Nephron (organoid): ENCODE measurements at regions not wholly inside any gene's neighbourhood (a gene's known extent, or its start where the extent isn't known, plus 50 kb on each side); places are given as distances from the start of the nearest gene placed in this dataset.

Experiments
- H3K27ac Mint-ChIP-seq, 3 experiments: 2 replicates each; pipeline ENCODE4 v1.8.0; 2020; ENCODE audit warnings: mixed read lengths in 3 of 3, mild to moderate bottlenecking in 2 of 3, moderate library complexity in 1 of 3
- H3K27me3 Mint-ChIP-seq: 2 replicates; pipeline ENCODE4 v1.8.0; 2021; ENCODE audit warnings: low read depth, mild to moderate bottlenecking, moderate library complexity, mixed read lengths
- H3K36me3 Mint-ChIP-seq: 2 replicates; pipeline ENCODE4 v1.8.0; 2020; ENCODE audit warnings: low read depth, mixed read lengths
- H3K4me1 Mint-ChIP-seq: 2 replicates; pipeline ENCODE4 v1.8.0; 2020; ENCODE audit warnings: mixed read lengths
- H3K4me3 Mint-ChIP-seq, 3 experiments: 2 replicates each; pipeline ENCODE4 v1.8.0; 2020; ENCODE audit warnings: mild to moderate bottlenecking in 3 of 3, mixed read lengths in 3 of 3, moderate library complexity in 2 of 3
- H3K9me3 Mint-ChIP-seq: 2 replicates; pipeline ENCODE4 v1.8.0; 2020; ENCODE audit warnings: mixed read lengths
- TF ChIP-seq, protein P1 (sequence below), 3 experiments: fragments of 200-600 bp; sonication (generic); IDR thresholded peaks; one replicate each; pipeline ENCODE4 v1.5.0; 2021; ENCODE audit warnings: antibody characterized with exemption in 3 of 3; ENCODE audit not compliant: unreplicated experiment in 3 of 3

DNA sequence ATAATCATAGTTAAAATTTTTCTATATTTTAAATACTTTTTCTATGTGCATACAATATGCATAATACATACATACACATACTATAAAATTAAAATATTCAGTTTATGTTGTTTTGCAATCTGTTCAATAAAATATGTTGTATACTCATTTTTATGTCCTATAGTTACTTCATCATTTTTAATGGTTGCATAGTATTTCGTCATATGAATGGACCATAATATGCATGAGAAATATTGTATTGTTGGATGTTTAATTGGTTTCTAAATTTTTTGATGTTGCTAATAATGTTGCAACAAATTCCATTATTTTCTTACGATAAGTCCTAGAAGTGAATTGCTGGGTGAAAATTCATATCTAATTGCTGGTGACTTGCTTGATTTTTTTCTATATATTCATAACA is 211.5 kb upstream of the GCFC2 start:
- Mint-ChIP-seq H3K27ac (no peak overlapping the region), H3K4me1 (peaks cover 8% of the 10 kb centered on the region), H3K4me3 (no peak overlapping the region), H3K9me3 (no peaks in the 10 kb centered on the region), H3K36me3 (no peaks in the 10 kb centered on the region), H3K27me3 (no peaks in the 10 kb centered on the region)
- TF ChIP-seq, protein P1, sequence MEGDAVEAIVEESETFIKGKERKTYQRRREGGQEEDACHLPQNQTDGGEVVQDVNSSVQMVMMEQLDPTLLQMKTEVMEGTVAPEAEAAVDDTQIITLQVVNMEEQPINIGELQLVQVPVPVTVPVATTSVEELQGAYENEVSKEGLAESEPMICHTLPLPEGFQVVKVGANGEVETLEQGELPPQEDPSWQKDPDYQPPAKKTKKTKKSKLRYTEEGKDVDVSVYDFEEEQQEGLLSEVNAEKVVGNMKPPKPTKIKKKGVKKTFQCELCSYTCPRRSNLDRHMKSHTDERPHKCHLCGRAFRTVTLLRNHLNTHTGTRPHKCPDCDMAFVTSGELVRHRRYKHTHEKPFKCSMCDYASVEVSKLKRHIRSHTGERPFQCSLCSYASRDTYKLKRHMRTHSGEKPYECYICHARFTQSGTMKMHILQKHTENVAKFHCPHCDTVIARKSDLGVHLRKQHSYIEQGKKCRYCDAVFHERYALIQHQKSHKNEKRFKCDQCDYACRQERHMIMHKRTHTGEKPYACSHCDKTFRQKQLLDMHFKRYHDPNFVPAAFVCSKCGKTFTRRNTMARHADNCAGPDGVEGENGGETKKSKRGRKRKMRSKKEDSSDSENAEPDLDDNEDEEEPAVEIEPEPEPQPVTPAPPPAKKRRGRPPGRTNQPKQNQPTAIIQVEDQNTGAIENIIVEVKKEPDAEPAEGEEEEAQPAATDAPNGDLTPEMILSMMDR (IDR thresholded peaks at IDR 0.05; ENCODE audit: unreplicated experiment in 3 of 3) = no peak

DNA sequence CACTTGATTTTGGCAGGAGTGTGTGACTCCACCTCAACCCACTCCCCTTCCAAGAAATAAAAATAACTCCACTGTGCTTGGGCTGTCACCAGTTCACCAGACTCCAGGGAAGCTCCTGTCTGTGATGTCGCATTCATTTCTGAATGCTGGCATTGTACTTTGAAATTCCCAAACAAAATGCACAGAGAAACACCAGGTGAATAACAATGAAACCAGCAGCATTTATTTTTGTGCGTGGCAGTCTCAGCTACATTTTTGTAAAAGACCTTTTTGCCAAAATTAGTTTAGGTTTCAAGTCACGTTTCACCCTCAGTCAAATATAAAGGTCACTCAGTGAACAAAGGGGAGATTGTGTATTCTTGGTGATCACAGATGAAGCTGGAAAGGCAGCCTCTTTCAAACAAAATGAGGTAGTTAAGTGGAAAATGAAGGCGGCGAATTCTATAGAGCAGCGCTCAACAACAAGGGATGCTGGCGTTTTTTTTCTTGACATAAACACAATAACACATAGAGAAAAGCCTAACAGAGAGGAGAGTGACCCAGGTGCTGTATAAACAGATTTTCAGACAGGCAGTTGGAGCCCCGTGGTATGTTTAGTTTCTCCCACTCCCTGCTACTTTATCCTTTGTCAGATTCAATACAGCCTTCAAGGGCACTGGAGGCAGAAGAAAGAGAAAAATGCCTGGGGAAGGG is 210.3 kb upstream of the GCFC2 start:
- TF ChIP-seq, protein P1 (IDR thresholded peaks at IDR 0.05; ENCODE audit: unreplicated experiment in 3 of 3) = no peak
- Mint-ChIP-seq H3K4me1 (peaks cover 8% of the 10 kb centered on the region), H3K9me3 (no peaks in the 10 kb centered on the region), H3K4me3 (no peak overlapping the region), H3K27ac (peak overlapping the region in 2 of 3 experiments; percentile 11 to 12), H3K27me3 (no peaks in the 10 kb centered on the region), H3K36me3 (no peaks in the 10 kb centered on the region)

- Mint-ChIP-seq H3K27ac (no peak overlapping the region), H3K36me3 (no peaks in the 10 kb centered on the region), H3K9me3 (peaks cover 4% of the 10 kb centered on the region), H3K4me1 (peaks cover 3% of the 10 kb centered on the region), H3K4me3 (no peak overlapping the region), H3K27me3 (no peaks in the 10 kb centered on the region)
- TF ChIP-seq, protein P1 (IDR thresholded peaks at IDR 0.05; ENCODE audit: unreplicated experiment in 3 of 3) = no peak
These were observed 205.3 kb upstream of the GCFC2 start for GRCh38 chr2:75915851-75916634.

- H3K4me3 Mint-ChIP-seq = no peak overlapping the region
- no peaks in the 10 kb centered on the region for H3K36me3 Mint-ChIP-seq
- no peaks in the 10 kb centered on the region for H3K4me1 Mint-ChIP-seq
- no peaks in the 10 kb centered on the region for H3K9me3 Mint-ChIP-seq
- TF ChIP-seq, protein P1 (IDR thresholded peaks at IDR 0.05; ENCODE audit: unreplicated experiment in 3 of 3) = peak; percentile 42 to 61 (median 50)
- no peak overlapping the region for H3K27ac Mint-ChIP-seq
- no peaks in the 10 kb centered on the region for H3K27me3 Mint-ChIP-seq
These were observed 186.2 kb upstream of the GCFC2 start for GRCh38 chr2:75896779-75897366.

- no peaks in the 10 kb centered on the region for H3K4me1 Mint-ChIP-seq
- no peaks in the 10 kb centered on the region for H3K36me3 Mint-ChIP-seq
- no peak overlapping the region for H3K4me3 Mint-ChIP-seq
- no peak overlapping the region for H3K27ac Mint-ChIP-seq
- no peaks in the 10 kb centered on the region for H3K9me3 Mint-ChIP-seq
- H3K27me3 Mint-ChIP-seq = no peaks in the 10 kb centered on the region
- TF ChIP-seq, protein P1 (IDR thresholded peaks at IDR 0.05; ENCODE audit: unreplicated experiment in 3 of 3) = no peak
These were observed 183.5 kb upstream of the GCFC2 start for GRCh38 chr2:75894170-75894569.
